ENCODE measurements at regions not wholly inside any gene's neighbourhood (a gene's known extent, or its start where the extent isn't known, plus 50 kb on each side); places are given as distances from the start of the nearest gene placed in this dataset.

- no peak for TF ChIP-seq ZNF395 (CRISPR knock-in tag; IDR thresholded peaks at IDR 0.05)
- TF ChIP-seq THAP7 (CRISPR knock-in tag; IDR thresholded peaks at IDR 0.05), result no peak
- no peak for TF ChIP-seq NONO (IDR thresholded peaks at IDR 0.05; ENCODE audit: low read depth in 2 of 2, low read length in 1 of 2)
- TF ChIP-seq ZNF318 (IDR thresholded peaks at IDR 0.05; ENCODE audit: borderline replicate concordance in 1 of 2, low read depth in 1 of 2), result no peak
- TF ChIP-seq KDM4B (IDR thresholded peaks at IDR 0.05; ENCODE audit: borderline replicate concordance in 2 of 2, low read depth in 1 of 2), result no peak
- TF ChIP-seq CGGBP1 (CRISPR knock-in tag; IDR thresholded peaks at IDR 0.05), result no peak
- no peak for TF ChIP-seq OTX1 (CRISPR knock-in tag; IDR thresholded peaks at IDR 0.05)
- TF ChIP-seq ZNF449 (CRISPR knock-in tag; IDR thresholded peaks at IDR 0.05), result no peak
- no peak for TF ChIP-seq FOXA3 (CRISPR knock-in tag; conservative IDR thresholded peaks at IDR 0.05 in 1 of 2, IDR thresholded peaks at IDR 0.05 in 1 of 2)
- no peak for TF ChIP-seq HES1 (IDR thresholded peaks at IDR 0.05; ENCODE audit: low read depth)
- TF ChIP-seq TAF9B (IDR thresholded peaks at IDR 0.05; ENCODE audit: partially characterized antibody), result no peak
- no peak for TF ChIP-seq ZNF431 (CRISPR knock-in tag; IDR thresholded peaks at IDR 0.05)
These were observed 217.6 kb upstream of the IL12A start (continued) for GRCh38 chr3:159770998-159771397.
